GM19193 (cell line): ENCODE measurements at regions not wholly inside any gene's neighbourhood (a gene's known extent, or its start where the extent isn't known, plus 50 kb on each side); places are given as distances from the start of the nearest gene placed in this dataset.

ENCODE experiments used
- POLR2A ChIP-seq: IDR thresholded peaks from 4 replicates; pipeline ENCODE4 v1.6.1; 2011; ENCODE audit not compliant: insufficient read depth, insufficient read length; ENCODE audit errors: extremely low read depth

GRCh38 chr2:7795778-7796563 lies 878.8 kb downstream of the RNF144A start:
- TF ChIP-seq POLR2A = no peak

GRCh38 chr2:7800031-7800430 lies 881.8 kb upstream of the ID2 start:
- no peak for TF ChIP-seq POLR2A

- no peak for TF ChIP-seq POLR2A
These were observed 880.6 kb upstream of the ID2 start for GRCh38 chr2:7801212-7801611.

- TF ChIP-seq POLR2A = no peak
These were observed 878.3 kb upstream of the ID2 start for GRCh38 chr2:7803515-7803914.

GRCh38 chr2:7809640-7810039 lies 872.2 kb upstream of the ID2 start:
- TF ChIP-seq POLR2A = no peak

GRCh38 chr2:7811073-7811472 lies 870.8 kb upstream of the ID2 start:
- no peak for TF ChIP-seq POLR2A

- no peak for TF ChIP-seq POLR2A
These were observed 869.4 kb upstream of the ID2 start for GRCh38 chr2:7812231-7812995.

- TF ChIP-seq POLR2A = no peak
These were observed 868.1 kb upstream of the ID2 start for GRCh38 chr2:7813541-7814292.

- no peak for TF ChIP-seq POLR2A
These were observed 866.1 kb upstream of the ID2 start for GRCh38 chr2:7815726-7816125.

GRCh38 chr2:7816233-7816632 lies 865.6 kb upstream of the ID2 start:
- no peak for TF ChIP-seq POLR2A

GRCh38 chr2:7816944-7817343 lies 864.9 kb upstream of the ID2 start:
- no peak for TF ChIP-seq POLR2A

- TF ChIP-seq POLR2A = no peak
These were observed 862.5 kb upstream of the ID2 start for GRCh38 chr2:7819316-7819715.

- TF ChIP-seq POLR2A = no peak
These were observed 862.0 kb upstream of the ID2 start for GRCh38 chr2:7819850-7820249.

GRCh38 chr2:7824211-7824610 lies 857.6 kb upstream of the ID2 start:
- TF ChIP-seq POLR2A = no peak

GRCh38 chr2:7825591-7826312 lies 856.1 kb upstream of the ID2 start:
- TF ChIP-seq POLR2A = no peak

GRCh38 chr2:7826656-7827055 lies 855.2 kb upstream of the ID2 start:
- TF ChIP-seq POLR2A = no peak

GRCh38 chr2:7829241-7829640 lies 852.6 kb upstream of the ID2 start:
- no peak for TF ChIP-seq POLR2A
